ENCODE measurements at regions not wholly inside any gene's neighbourhood (a gene's known extent, or its start where the extent isn't known, plus 50 kb on each side); places are given as distances from the start of the nearest gene placed in this dataset.

DNA sequence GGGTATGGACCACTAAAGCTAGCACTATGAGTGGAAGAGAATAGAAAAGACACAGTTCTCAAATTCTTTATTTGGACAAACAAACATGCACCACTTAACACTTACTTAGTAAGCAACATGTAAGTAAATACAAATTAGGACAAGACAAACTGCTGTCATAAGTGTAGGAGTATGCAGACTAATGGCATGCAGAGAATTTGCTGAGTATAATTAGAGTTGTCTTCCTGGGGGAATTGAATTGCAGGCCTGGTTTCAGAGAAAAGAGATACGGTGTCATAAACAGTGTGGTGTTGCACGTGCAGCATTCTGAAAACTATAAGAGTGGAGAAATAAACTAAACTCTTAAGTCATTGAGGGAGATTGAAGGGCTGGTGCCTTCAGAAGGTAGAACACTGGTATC is 125.2 kb upstream of the EYA4 start:
- Histone ChIP-seq H3T11ph (ENCODE audit: low read length) (no peak overlapping the region), H3K9ac (ENCODE audit: extremely low read depth, insufficient read length, low read length) (no peak overlapping the region), H3K27ac (ENCODE audit: insufficient read length, low read depth, low read length) (no peak overlapping the region), H2BK5ac (ENCODE audit: insufficient read length, low read length) (no peak overlapping the region), H2AK5ac (ENCODE audit: insufficient read length, low read length) (no peak overlapping the region), H2BK120ac (ENCODE audit: low read depth, low read length, poor library complexity, severe bottlenecking) (no peak overlapping the region), H3K18ac (ENCODE audit: insufficient read length, low read depth, low read length) (no peak overlapping the region), H3K27me3 (ENCODE audit: insufficient read depth, low read length) (no peaks in the 10 kb centered on the region), H2BK20ac (ENCODE audit: low read depth, low read length, poor library complexity, severe bottlenecking) (no peak overlapping the region), H4K20me1 (ENCODE audit: control insufficient read depth, insufficient read depth, insufficient read length) (no peaks in the 10 kb centered on the region), H3K23ac (ENCODE audit: insufficient read length, low read depth, low read length) (no peak overlapping the region), H2BK15ac (ENCODE audit: low read depth, low read length) (no peak overlapping the region), H4K8ac (replicated peaks; ENCODE audit: insufficient read length, low read depth, low read length) (no peak overlapping the region), H3K4me2 (ENCODE audit: insufficient read depth, insufficient read length, low read length) (no peak overlapping the region), H4K5ac (ENCODE audit: insufficient read length, low read depth, low read length) (no peak overlapping the region), H3K4ac (ENCODE audit: low read depth, low read length) (no peak overlapping the region), H2AFZ (ENCODE audit: low read length) (no peak overlapping the region), H3K56ac (ENCODE audit: insufficient read length, low read depth, low read length) (no peak overlapping the region), H3K9me3 (ENCODE audit: control insufficient read depth, low read depth, low read length) (no peaks in the 10 kb centered on the region), H2BK12ac (ENCODE audit: insufficient read length, low read depth, low read length) (no peak overlapping the region), H4K91ac (ENCODE audit: insufficient read length, low read depth, low read length) (no peak overlapping the region), H3K23me2 (ENCODE audit: insufficient read length, low read depth, low read length, poor library complexity, severe bottlenecking) (no peaks in the 10 kb centered on the region), H3K79me2 (ENCODE audit: insufficient read depth, low read length) (no peaks in the 10 kb centered on the region), H3K4me1 (ENCODE audit: insufficient read depth, low read length) (peaks cover 2% of the 10 kb centered on the region; the same call in 1 of the 2 replicates), H3K79me1 (ENCODE audit: insufficient read depth, low read depth, low read length, poor library complexity, severe bottlenecking) (no peaks in the 10 kb centered on the region), H3K14ac (ENCODE audit: insufficient read depth, low read length) (no peak overlapping the region)
- Mint-ChIP-seq H3K27ac (no peak overlapping the region), H3K36me3 (ENCODE audit: insufficient read depth in 1 of 3, low read depth in 3 of 3) (peaks cover 0 to 3% (median 0%) of the 10 kb centered on the region in 3 experiments; a peak in 1 of 7 replicates), H3K27me3 (ENCODE audit: low read depth) (no peaks in the 10 kb centered on the region), H3K4me3 (no peak overlapping the region), H3K9me3 (peaks cover 0 to 10% of the 10 kb centered on the region in 2 experiments; a peak in 3 of 5 replicates), H3K4me1 (no peaks in the 10 kb centered on the region)
- no peak for TF ChIP-seq CTCF (conservative IDR thresholded peaks at IDR 0.05)
- no CpG with 5 or more reads among the region's 2 CpGs for whole genome bisulfite sequencing (ENCODE audit: extremely low coverage, insufficient read length, low lambda C conversion rate)
- no peak for DNase-seq
